Adrenal gland (tissue), 9 donors: ENCODE measurements at regions not wholly inside any gene's neighbourhood (a gene's known extent, or its start where the extent isn't known, plus 50 kb on each side); places are given as distances from the start of the nearest gene placed in this dataset.

Source experiments
- DNase-seq, 7 donors: peaks; one replicate each; pipeline ENCODE4 v3.0.0-alpha.2; 2019 to 2020
- H3K27ac ChIP-seq, 5 donors: fragments of 200-600 bp; sonication (generic) in 4 of 5; 1 replicate in 3 of 5; 2 replicates in 2 of 5; pipeline versions ENCODE4 v1.5.1 to v1.8.0; 2016 to 2020; ENCODE audit warnings: mild to moderate bottlenecking in 1 of 5
- H3K27me3 ChIP-seq: fragments of 200-600 bp; 2 replicates; pipeline ENCODE4 v1.8.0; 2021
- H3K36me3 ChIP-seq, 2 donors: fragments of 200-600 bp; replicated peaks in 1 of 2; 1 replicate in 1 of 2; 2 replicates in 1 of 2; pipeline versions ENCODE4 v1.5.1 to v1.8.0; 2018 to 2022
- H3K4me1 ChIP-seq, 2 donors: fragments of 200-600 bp; replicated peaks in 1 of 2; 1 replicate in 1 of 2; 2 replicates in 1 of 2; pipeline versions ENCODE4 v1.5.1 to v1.8.0; 2018 to 2021
- H3K4me3 ChIP-seq, 4 donors: fragments of 200-600 bp; sonication (generic) in 3 of 4; one replicate each; pipeline ENCODE4 v1.5.1; 2016 to 2018
- H3K9me3 ChIP-seq, 3 donors: fragments of 200-600 bp; sonication (generic) in 1 of 3; replicated peaks in 1 of 3; 1 replicate in 2 of 3; 2 replicates in 1 of 3; pipeline versions ENCODE4 v1.5.1 to v1.8.0; 2016 to 2021
- POLR2A ChIP-seq, 2 donors: fragments of 450-650 bp; IDR thresholded peaks; one replicate each; pipeline ENCODE4 v1.6.1; 2017; ENCODE audit warnings: antibody characterized with exemption in 2 of 2, mild to moderate bottlenecking in 2 of 2, moderate library complexity in 1 of 2
- WGBS, 4 donors: extraction: QIAGEN DNeasy Blood & Tissue Kit in 2 of 4; methylation state at CpG; one replicate each; pipeline versions ENCODE4 v1.1.5 to v1.1.7; 2013 to 2017; 5-methylcytosine and 5-hydroxymethylcytosine counted together
- intact Hi-C, 2 donors: fragments of 100-400 bp; cut with DNase I; formaldehyde crosslinking; loops; one replicate each; pipeline versions ENCODE4 v1.14.1 to v1.15.0; 2022 to 2023
- TF ChIP-seq, protein P1 (sequence below), 6 experiments: fragments of 450-650 bp in 4 of 6; fragments of 200-600 bp in 2 of 6; sonication (generic) in 1 of 6; IDR thresholded peaks; 1 replicate in 5 of 6; 2 replicates in 1 of 6; pipeline versions ENCODE4 v1.5.1 to v1.8.0; 2016 to 2021; ENCODE audit warnings: antibody characterized with exemption in 6 of 6, mild to moderate bottlenecking in 2 of 6, moderate library complexity in 1 of 6
- donor health status: healthy with polysubstance abuse.
- donor health status: Bipolar disorder and iron deficiency.
- donor health status: DM: yes; HTN: yes; CAD: no.
- donor health status: DM: no; HTN: no; CAD: no.
- donor health status: DM: no; HTN: no; CAD: no.

DNA sequence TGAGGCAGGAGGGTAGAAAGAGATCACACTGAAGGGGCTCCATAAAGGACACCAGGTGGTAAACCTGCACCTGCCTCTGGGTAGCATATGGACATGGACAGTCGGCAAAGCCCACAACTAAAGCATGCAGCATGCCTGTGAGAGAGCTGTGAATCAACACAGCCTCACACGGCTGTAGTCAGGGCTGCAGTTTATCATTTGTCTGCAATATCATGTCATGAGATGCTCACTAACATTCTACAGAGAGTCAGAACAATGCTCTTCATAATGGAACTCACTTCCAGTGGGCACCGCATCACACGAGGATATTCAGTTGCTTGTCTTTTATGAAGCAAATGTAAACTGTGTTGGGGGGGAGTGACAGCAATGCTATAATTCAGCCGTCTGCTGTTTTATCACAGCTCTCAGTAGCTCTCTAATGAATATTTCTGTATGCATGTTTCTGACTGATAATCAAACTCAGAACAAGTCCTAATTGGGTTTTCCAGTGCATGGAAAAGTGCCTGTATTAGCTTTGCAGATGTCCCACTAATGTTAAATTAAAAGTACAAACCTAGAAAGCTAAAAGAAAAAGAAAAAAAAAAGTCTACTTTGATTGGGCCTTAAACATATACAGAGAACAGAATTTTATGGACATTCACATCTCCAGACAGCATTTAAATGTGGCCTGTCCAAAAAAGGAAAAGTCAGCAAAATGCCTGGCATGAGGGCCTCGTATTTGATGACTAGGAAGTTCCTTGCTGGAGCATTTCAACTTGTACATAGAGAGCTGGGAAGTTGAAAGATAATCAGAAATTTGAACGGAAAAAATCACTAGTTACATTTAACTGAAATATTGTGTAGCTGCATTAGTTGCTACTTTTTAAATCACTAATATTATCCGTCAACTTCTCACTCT, 406.1 kb upstream of the SOX11 start:
- no peak overlapping the region for H3K4me3 ChIP-seq
- H3K27me3 ChIP-seq: no peaks in the 10 kb centered on the region
- DNase-seq: no peak
- WGBS, 4 donors: 71 to 78% (median 74%) methylated on average over 8 of the region's 8 CpGs
- no peaks in the 10 kb centered on the region for H3K4me1 ChIP-seq
- no peaks in the 10 kb centered on the region for H3K36me3 ChIP-seq
- no peak for TF ChIP-seq POLR2A (IDR thresholded peaks at IDR 0.05)
- TF ChIP-seq, protein P1, sequence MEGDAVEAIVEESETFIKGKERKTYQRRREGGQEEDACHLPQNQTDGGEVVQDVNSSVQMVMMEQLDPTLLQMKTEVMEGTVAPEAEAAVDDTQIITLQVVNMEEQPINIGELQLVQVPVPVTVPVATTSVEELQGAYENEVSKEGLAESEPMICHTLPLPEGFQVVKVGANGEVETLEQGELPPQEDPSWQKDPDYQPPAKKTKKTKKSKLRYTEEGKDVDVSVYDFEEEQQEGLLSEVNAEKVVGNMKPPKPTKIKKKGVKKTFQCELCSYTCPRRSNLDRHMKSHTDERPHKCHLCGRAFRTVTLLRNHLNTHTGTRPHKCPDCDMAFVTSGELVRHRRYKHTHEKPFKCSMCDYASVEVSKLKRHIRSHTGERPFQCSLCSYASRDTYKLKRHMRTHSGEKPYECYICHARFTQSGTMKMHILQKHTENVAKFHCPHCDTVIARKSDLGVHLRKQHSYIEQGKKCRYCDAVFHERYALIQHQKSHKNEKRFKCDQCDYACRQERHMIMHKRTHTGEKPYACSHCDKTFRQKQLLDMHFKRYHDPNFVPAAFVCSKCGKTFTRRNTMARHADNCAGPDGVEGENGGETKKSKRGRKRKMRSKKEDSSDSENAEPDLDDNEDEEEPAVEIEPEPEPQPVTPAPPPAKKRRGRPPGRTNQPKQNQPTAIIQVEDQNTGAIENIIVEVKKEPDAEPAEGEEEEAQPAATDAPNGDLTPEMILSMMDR (IDR thresholded peaks at IDR 0.05): no peak
- intact Hi-C loops: no loop called here
- no peaks in the 10 kb centered on the region for H3K9me3 ChIP-seq
- H3K27ac ChIP-seq: no peak overlapping the region

DNA sequence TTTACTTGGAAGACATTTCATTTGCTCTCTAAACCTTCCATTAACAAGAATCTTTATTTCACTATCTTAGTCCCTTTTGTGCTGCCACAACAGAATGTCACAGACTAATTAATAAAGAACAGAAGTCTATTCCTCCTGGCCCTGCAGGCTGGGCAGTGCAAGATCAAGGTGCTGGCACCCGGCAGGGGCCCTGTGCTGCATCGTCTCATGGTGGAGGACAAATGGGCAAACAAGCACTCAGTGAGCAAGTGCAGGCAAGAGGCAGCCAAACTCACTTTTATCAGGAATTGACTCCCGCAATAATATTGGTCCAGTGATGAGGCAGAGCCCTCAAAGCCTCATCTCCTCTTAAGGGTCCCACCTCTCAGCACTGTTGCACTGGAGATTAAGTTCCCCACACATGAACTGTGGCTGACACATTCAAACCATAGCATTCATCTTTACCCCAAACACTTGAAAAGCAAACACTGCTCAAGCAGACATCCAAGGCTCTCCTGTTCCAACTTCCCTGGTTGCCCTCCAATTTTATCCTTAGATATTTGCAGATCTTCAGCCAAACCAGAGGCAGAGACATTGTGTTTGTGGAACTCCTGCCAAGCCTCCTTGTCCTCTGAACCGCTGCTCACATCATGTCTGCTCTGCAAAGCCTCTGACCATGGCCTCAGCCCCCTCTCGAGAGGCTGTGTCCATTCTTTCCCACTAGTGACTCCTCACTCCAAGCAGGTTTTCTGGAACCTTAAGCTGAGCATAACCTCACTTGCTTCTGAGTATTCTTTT, 404.4 kb upstream of the SOX11 start:
- Histone ChIP-seq H3K4me1 (no peaks in the 10 kb centered on the region), H3K36me3 (no peaks in the 10 kb centered on the region), H3K4me3 (no peak overlapping the region), H3K9me3 (no peaks in the 10 kb centered on the region), H3K27me3 (no peaks in the 10 kb centered on the region), H3K27ac (no peak overlapping the region)
- no peak for DNase-seq
- TF ChIP-seq POLR2A (IDR thresholded peaks at IDR 0.05): no peak
- TF ChIP-seq, protein P1 (IDR thresholded peaks at IDR 0.05): no peak
- intact Hi-C loops: no loop called here
- WGBS, 4 donors: 57 to 66% (median 62%) methylated on average over 5 of the region's 5 CpGs

DNA sequence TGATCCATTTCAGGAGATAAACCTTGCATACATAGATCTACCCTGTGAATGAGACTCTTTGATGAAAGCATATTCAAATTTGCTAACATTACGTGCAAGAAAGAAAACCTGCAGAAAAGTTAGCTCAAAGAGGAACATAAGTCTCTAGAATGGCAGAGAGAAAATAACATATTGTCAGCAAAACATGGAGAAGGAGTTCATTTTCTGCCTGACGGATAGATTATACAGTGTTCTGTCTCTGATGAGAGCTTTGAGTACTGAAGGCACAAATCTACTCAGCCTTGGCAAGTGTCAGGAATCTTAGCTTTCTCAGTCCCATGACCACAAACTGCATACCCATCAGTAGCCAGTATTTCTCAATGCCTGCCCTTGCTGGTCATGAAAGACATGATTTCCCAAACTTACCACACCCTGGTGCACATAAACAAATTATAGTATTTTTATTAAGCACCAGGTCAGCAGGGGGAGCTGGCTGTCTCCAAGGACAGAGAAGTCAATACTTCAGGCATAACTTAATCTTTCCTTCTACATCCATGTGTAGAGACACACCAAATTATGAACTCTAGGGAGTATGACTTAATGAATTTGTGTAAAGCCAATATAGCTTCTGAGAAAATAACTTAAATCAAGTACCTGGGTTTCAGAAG, 401.2 kb upstream of the SOX11 start:
- H3K36me3 ChIP-seq: no peaks in the 10 kb centered on the region
- DNase-seq: no peak
- H3K27me3 ChIP-seq: peaks cover 3% of the 10 kb centered on the region
- H3K9me3 ChIP-seq: no peaks in the 10 kb centered on the region
- no peak overlapping the region for H3K27ac ChIP-seq
- 34 to 40% (median 36%) methylated on average over 2 of the region's 2 CpGs for WGBS, 4 donors
- intact Hi-C loops: no loop called here
- TF ChIP-seq, protein P1 (IDR thresholded peaks at IDR 0.05): no peak
- no peak for TF ChIP-seq POLR2A (IDR thresholded peaks at IDR 0.05)
- no peaks in the 10 kb centered on the region for H3K4me1 ChIP-seq
- H3K4me3 ChIP-seq: no peak overlapping the region

DNA sequence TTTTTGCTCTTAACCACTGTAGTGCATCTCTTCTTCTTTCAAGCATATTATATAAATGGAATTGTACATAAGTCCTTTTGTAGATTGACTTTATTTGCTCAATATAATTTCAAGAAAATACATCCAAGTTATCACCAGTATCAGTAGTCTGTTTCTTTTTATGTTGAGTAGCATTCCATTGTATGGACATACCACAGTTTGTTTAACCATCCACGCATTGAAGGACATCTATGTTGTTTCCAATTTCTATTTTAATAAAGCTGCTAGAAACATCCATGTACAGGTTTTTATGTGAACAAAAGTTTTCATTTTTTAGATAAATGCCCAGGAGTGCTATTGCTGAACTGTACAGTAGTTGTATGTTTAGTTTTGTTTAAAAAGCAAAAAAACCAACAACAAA, 387.5 kb upstream of the SOX11 start:
- no peak overlapping the region for H3K27ac ChIP-seq
- no peaks in the 10 kb centered on the region for H3K27me3 ChIP-seq
- intact Hi-C loops: no loop called here
- H3K4me3 ChIP-seq: no peak overlapping the region
- WGBS, 4 donors: 92 to 96% (median 94%) methylated on average over 1 of the region's 1 CpG
- no peaks in the 10 kb centered on the region for H3K36me3 ChIP-seq
- no peaks in the 10 kb centered on the region for H3K4me1 ChIP-seq
- TF ChIP-seq, protein P1 (IDR thresholded peaks at IDR 0.05): no peak
- no peak for TF ChIP-seq POLR2A (IDR thresholded peaks at IDR 0.05)
- no peak for DNase-seq
- no peaks in the 10 kb centered on the region for H3K9me3 ChIP-seq
